IPS DF 4.7 (cell line): ENCODE measurements at regions not wholly inside any gene's neighbourhood (a gene's known extent, or its start where the extent isn't known, plus 50 kb on each side); places are given as distances from the start of the nearest gene placed in this dataset.
A peak's percentile ranks its signal among the peaks of the same experiment; 100 is the strongest.

Experiments
- DNase-seq: peaks from one replicate; pipeline ENCODE4 v3.0.0-alpha.2; 2013; ENCODE audit warnings: low spot score; ENCODE audit errors: extremely low read depth

- no peak for DNase-seq
Observed at GRCh38 chr5:71996789-71997188, 110.5 kb upstream of the MAP1B start.

- no peak for DNase-seq
Observed at GRCh38 chr5:71998746-71999145, 108.5 kb upstream of the MAP1B start.

- no peak for DNase-seq
Observed at GRCh38 chr5:72000707-72001106, 106.6 kb upstream of the MAP1B start.

GRCh38 chr5:72005671-72006070 is 101.6 kb upstream of the MAP1B start:
- no peak for DNase-seq

GRCh38 chr5:72006361-72006760 is 100.9 kb upstream of the MAP1B start:
- no peak for DNase-seq

- DNase-seq, result no peak
Observed at GRCh38 chr5:72007336-72008111, 99.8 kb upstream of the MAP1B start.

- DNase-seq, result no peak
Observed at GRCh38 chr5:72009280-72009679, 98.0 kb upstream of the MAP1B start.

- no peak for DNase-seq
Observed at GRCh38 chr5:72010430-72010829, 96.8 kb upstream of the MAP1B start.

GRCh38 chr5:72012906-72013305 is 94.4 kb upstream of the MAP1B start:
- DNase-seq, result no peak

- DNase-seq, result no peak
Observed at GRCh38 chr5:72013766-72014624, 93.3 kb upstream of the MAP1B start.

- no peak for DNase-seq
Observed at GRCh38 chr5:72015103-72015548, 92.1 kb upstream of the MAP1B start.

GRCh38 chr5:72018143-72018803 is 89.0 kb upstream of the MAP1B start:
- peak; percentile 36 for DNase-seq

- DNase-seq, result no peak
Observed at GRCh38 chr5:72020161-72020983, 86.9 kb upstream of the MAP1B start.

- DNase-seq, result no peak
Observed at GRCh38 chr5:72021651-72022357, 85.5 kb upstream of the MAP1B start.

- no peak for DNase-seq
Observed at GRCh38 chr5:72028382-72028781, 78.9 kb upstream of the MAP1B start.

- no peak for DNase-seq
Observed at GRCh38 chr5:72030237-72030636, 77.0 kb upstream of the MAP1B start.

- no peak for DNase-seq
Observed at GRCh38 chr5:72032788-72033187, 74.5 kb upstream of the MAP1B start.

GRCh38 chr5:72034770-72035169 is 72.5 kb upstream of the MAP1B start:
- no peak for DNase-seq

GRCh38 chr5:72035831-72036230 is 71.4 kb upstream of the MAP1B start:
- no peak for DNase-seq

- no peak for DNase-seq
Observed at GRCh38 chr5:72036951-72037350, 70.3 kb upstream of the MAP1B start.

- no peak for DNase-seq
Observed at GRCh38 chr5:72040513-72040912, 66.8 kb upstream of the MAP1B start.
